Right atrium auricular region (tissue), 2 donors: ENCODE measurements at regions not wholly inside any gene's neighbourhood (a gene's known extent, or its start where the extent isn't known, plus 50 kb on each side); places are given as distances from the start of the nearest gene placed in this dataset.

Experiments used
- DNase-seq: peaks from one replicate; pipeline ENCODE4 v3.0.0-alpha.2; 2019; ENCODE audit warnings: low spot score
- H3K27ac ChIP-seq, 2 donors: fragments of 200-600 bp; sonication (generic); 1 replicate in 1 of 2; 2 replicates in 1 of 2; pipeline ENCODE4 v1.5.1; 2016 to 2019
- H3K27me3 ChIP-seq, 2 donors: fragments of 200-600 bp; sonication (generic); one replicate each; pipeline versions ENCODE4 v1.5.1 to v1.6.0; 2017 to 2019
- H3K36me3 ChIP-seq: fragments of 200-600 bp; sonication (generic); one replicate; pipeline ENCODE4 v1.5.1; 2016
- H3K4me1 ChIP-seq, 2 donors: fragments of 200-600 bp; sonication (generic); one replicate each; pipeline versions ENCODE4 v1.5.1 to v1.6.0; 2017 to 2019
- H3K4me3 ChIP-seq, 2 donors: fragments of 200-600 bp; sonication (generic); 1 replicate in 1 of 2; 2 replicates in 1 of 2; pipeline ENCODE4 v1.5.1; 2017 to 2019; ENCODE audit warnings: mild to moderate bottlenecking in 1 of 2, moderate library complexity in 1 of 2
- H3K9me3 ChIP-seq, 2 donors: fragments of 200-600 bp; sonication (generic); one replicate each; pipeline ENCODE4 v1.5.1; 2019
- TF ChIP-seq, protein P1 (sequence below), 2 donors: fragments of 200-600 bp; sonication (generic); IDR thresholded peaks; one replicate each; pipeline ENCODE4 v1.5.1; 2019; ENCODE audit warnings: antibody characterized with exemption in 2 of 2

DNA sequence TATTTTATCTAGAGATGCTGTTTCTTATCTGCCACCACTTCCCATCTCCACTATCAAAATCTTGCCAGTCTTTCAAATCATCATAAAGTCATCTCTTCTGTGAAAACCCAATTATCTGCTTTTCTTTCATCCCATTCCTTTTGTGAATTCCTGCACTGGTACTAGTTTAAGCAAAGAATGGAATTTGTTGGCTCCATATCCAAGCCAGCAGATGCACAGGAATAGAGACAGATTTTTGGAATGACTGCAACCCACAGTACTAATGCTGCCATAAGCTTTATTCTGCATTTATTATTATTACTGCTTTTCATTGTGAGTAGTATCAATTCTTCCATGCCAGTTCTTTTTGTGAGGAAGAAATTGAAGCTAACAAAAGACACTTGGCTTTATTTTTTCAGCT is 616.7 kb downstream of the RAPGEF2 start:
- Histone ChIP-seq H3K27ac (no peak overlapping the region), H3K4me3 (no peak overlapping the region), H3K9me3 (no peaks in the 10 kb centered on the region), H3K27me3 (no peaks in the 10 kb centered on the region), H3K4me1 (no peaks in the 10 kb centered on the region), H3K36me3 (no peaks in the 10 kb centered on the region)
- DNase-seq, result no peak
- TF ChIP-seq, protein P1, sequence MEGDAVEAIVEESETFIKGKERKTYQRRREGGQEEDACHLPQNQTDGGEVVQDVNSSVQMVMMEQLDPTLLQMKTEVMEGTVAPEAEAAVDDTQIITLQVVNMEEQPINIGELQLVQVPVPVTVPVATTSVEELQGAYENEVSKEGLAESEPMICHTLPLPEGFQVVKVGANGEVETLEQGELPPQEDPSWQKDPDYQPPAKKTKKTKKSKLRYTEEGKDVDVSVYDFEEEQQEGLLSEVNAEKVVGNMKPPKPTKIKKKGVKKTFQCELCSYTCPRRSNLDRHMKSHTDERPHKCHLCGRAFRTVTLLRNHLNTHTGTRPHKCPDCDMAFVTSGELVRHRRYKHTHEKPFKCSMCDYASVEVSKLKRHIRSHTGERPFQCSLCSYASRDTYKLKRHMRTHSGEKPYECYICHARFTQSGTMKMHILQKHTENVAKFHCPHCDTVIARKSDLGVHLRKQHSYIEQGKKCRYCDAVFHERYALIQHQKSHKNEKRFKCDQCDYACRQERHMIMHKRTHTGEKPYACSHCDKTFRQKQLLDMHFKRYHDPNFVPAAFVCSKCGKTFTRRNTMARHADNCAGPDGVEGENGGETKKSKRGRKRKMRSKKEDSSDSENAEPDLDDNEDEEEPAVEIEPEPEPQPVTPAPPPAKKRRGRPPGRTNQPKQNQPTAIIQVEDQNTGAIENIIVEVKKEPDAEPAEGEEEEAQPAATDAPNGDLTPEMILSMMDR (IDR thresholded peaks at IDR 0.05), result no peak

DNA sequence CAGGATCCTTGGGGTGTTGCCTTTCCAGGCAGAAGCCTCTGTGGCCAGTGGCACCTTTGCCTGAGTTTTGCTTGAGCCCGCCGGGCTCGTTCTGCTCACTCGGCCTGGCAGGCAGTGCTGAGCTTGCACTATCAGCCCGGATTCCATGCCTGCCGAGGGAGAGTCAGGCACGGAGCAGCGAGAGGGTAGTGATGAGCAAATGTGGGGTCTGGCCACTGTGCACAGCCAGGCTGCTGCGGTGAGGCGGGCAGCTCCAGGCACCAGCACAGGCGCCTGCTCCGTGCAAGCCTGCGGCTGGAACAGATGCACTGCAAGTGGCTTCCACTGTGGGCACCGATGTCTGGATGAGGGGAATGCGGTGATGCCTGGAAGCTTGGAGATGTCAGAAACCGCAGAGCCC is 619.2 kb downstream of the RAPGEF2 start:
- TF ChIP-seq, protein P1 (IDR thresholded peaks at IDR 0.05), result no peak
- no peak for DNase-seq
- H3K36me3 ChIP-seq, result no peaks in the 10 kb centered on the region
- no peaks in the 10 kb centered on the region for H3K4me1 ChIP-seq
- no peaks in the 10 kb centered on the region for H3K9me3 ChIP-seq
- no peak overlapping the region for H3K27ac ChIP-seq
- no peaks in the 10 kb centered on the region for H3K27me3 ChIP-seq
- no peak overlapping the region for H3K4me3 ChIP-seq

DNA sequence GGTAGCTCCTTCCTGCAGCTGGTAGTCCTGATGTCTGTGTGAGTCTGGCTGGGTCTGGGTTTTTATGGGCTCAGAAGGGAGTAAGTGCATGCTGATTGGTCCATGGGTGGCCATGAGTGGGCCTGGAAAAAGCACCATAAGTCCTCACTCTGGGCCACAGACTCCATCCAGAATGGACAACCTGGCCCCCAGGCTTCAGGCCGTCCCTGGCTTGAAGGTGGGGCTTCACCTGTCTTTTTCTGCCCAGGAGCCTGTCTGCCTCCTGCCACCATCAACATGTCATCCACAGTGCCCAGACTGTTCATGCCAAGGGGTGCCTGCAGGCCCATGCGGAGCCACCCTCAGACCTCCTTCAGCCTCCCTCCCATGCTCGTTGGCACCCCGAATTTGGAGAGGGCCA is 620.0 kb downstream of the RAPGEF2 start:
- Histone ChIP-seq H3K27me3 (no peaks in the 10 kb centered on the region), H3K36me3 (no peaks in the 10 kb centered on the region), H3K4me1 (no peaks in the 10 kb centered on the region), H3K4me3 (no peak overlapping the region), H3K27ac (no peak overlapping the region), H3K9me3 (no peaks in the 10 kb centered on the region)
- DNase-seq, result no peak
- TF ChIP-seq, protein P1 (IDR thresholded peaks at IDR 0.05), result no peak

DNA sequence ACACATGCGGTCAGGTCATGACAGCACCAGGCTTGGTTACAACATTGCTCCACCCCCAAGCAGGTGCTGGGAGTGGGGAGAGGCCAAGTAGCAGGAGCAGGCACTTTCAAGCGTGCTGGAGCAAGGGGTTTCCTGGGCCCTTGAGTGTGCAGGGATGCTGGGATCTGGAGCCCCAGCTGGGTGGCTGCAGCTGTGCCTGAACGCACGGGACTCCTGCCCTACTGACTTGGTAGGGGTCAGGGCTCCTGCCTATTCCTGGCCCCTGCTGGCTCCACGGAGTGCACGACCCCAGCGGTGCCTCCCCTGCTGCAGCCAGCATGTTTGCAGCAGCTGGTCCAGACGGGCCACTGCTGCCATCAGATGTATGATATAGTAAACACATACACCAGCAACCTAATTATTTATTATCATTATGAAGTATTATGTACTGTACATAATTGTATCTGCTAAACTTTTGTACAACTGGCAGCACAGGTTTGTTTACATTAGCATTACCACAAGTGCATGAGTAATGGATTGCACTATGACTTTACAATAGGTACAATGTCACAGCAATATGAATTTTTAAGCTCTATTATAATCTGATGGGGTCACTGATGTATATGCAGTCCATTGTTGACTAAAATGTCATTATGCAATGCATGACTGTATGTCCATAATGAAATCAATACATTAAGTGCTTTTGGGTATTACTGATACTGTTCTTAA is 620.6 kb downstream of the RAPGEF2 start:
- no peaks in the 10 kb centered on the region for H3K27me3 ChIP-seq
- no peaks in the 10 kb centered on the region for H3K36me3 ChIP-seq
- no peak overlapping the region for H3K4me3 ChIP-seq
- DNase-seq, result no peak
- no peak overlapping the region for H3K27ac ChIP-seq
- H3K9me3 ChIP-seq, result no peaks in the 10 kb centered on the region
- TF ChIP-seq, protein P1 (IDR thresholded peaks at IDR 0.05), result no peak
- no peaks in the 10 kb centered on the region for H3K4me1 ChIP-seq

DNA sequence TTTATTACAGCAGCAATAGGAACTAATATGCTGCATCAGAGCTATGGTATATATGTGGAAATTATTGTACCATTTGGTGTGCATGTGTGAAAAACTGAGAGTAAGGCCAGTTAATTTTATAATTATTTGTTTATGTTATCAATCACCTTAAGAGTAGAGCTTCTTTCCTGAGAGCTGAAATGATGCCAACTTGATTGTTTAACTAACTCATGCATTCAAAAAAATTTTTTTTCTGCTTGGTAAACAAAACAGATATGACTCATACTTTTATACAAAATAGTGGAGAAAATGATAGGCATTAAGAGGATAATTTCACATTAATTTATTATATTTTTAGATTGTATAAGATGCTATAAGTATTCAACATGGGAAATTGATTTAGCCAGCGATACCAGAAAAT is 622.7 kb downstream of the RAPGEF2 start:
- Histone ChIP-seq H3K4me1 (no peaks in the 10 kb centered on the region), H3K27ac (no peak overlapping the region), H3K9me3 (no peaks in the 10 kb centered on the region), H3K4me3 (no peak overlapping the region), H3K27me3 (no peaks in the 10 kb centered on the region), H3K36me3 (no peaks in the 10 kb centered on the region)
- no peak for DNase-seq
- TF ChIP-seq, protein P1 (IDR thresholded peaks at IDR 0.05), result no peak
